ENCODE measurements at regions not wholly inside any gene's neighbourhood (a gene's known extent, or its start where the extent isn't known, plus 50 kb on each side); places are given as distances from the start of the nearest gene placed in this dataset.

- H3K27me3 ChIP-seq (ENCODE audit: control insufficient read depth, insufficient read depth, low read length), result no peaks in the 10 kb centered on the region
- no peaks in the 10 kb centered on the region for H3K36me3 ChIP-seq (ENCODE audit: control insufficient read depth in 2 of 3, insufficient read depth in 3 of 3, low read length in 3 of 3)
- intact Hi-C loops (cut with DNase I), result no loop called here
- FAIRE-seq (no peak), DNase-seq (no peak)
- no peak overlapping the region for H3K9ac ChIP-seq (ENCODE audit: low read length in 3 of 3)
- H3K27ac ChIP-seq (ENCODE audit: low read depth in 2 of 2, low read length in 2 of 2), result no peak overlapping the region
- no peaks in the 10 kb centered on the region for H3K4me1 ChIP-seq (ENCODE audit: control insufficient read depth in 2 of 3, insufficient read depth in 2 of 3, low read depth in 1 of 3, low read length in 3 of 3)
- no peak overlapping the region for H3K4me3 ChIP-seq (ENCODE audit: low read length in 3 of 3)
- no peaks in the 10 kb centered on the region for H3K9me3 ChIP-seq (ENCODE audit: control insufficient read depth in 2 of 3, insufficient read depth in 1 of 3, low read length in 3 of 3)
- TF ChIP-seq CTCF (IDR thresholded peaks at IDR 0.05; ENCODE audit: borderline replicate concordance, extremely low read depth, insufficient read depth), result no peak
Observed at GRCh38 chr6:147075381-147075780, 128.8 kb upstream of the STXBP5 start.

GRCh38 chr6:147077251-147077650, 127.0 kb upstream of the STXBP5 start:
- intact Hi-C loops (cut with DNase I), result no loop called here
- DNase-seq, result no peak
- Histone ChIP-seq H3K4me1 (ENCODE audit: control insufficient read depth in 2 of 3, insufficient read depth in 2 of 3, low read depth in 1 of 3, low read length in 3 of 3) (no peaks in the 10 kb centered on the region), H3K9ac (ENCODE audit: low read length in 3 of 3) (no peak overlapping the region), H3K4me3 (ENCODE audit: low read length in 3 of 3) (no peak overlapping the region), H3K27me3 (ENCODE audit: control insufficient read depth, insufficient read depth, low read length) (no peaks in the 10 kb centered on the region), H3K36me3 (ENCODE audit: control insufficient read depth in 2 of 3, insufficient read depth in 3 of 3, low read length in 3 of 3) (no peaks in the 10 kb centered on the region), H3K9me3 (ENCODE audit: control insufficient read depth in 2 of 3, insufficient read depth in 1 of 3, low read length in 3 of 3) (no peaks in the 10 kb centered on the region), H3K27ac (ENCODE audit: low read depth in 2 of 2, low read length in 2 of 2) (no peak overlapping the region)
- TF ChIP-seq CTCF (IDR thresholded peaks at IDR 0.05; ENCODE audit: borderline replicate concordance, extremely low read depth, insufficient read depth), result no peak
- FAIRE-seq, result no peak

GRCh38 chr6:147078106-147078505, 126.1 kb upstream of the STXBP5 start:
- no peak for TF ChIP-seq CTCF (IDR thresholded peaks at IDR 0.05; ENCODE audit: borderline replicate concordance, extremely low read depth, insufficient read depth)
- Histone ChIP-seq H3K9ac (ENCODE audit: low read length in 3 of 3) (no peak overlapping the region), H3K36me3 (ENCODE audit: control insufficient read depth in 2 of 3, insufficient read depth in 3 of 3, low read length in 3 of 3) (no peaks in the 10 kb centered on the region), H3K27me3 (ENCODE audit: control insufficient read depth, insufficient read depth, low read length) (no peaks in the 10 kb centered on the region), H3K4me3 (ENCODE audit: low read length in 3 of 3) (no peak overlapping the region), H3K9me3 (ENCODE audit: control insufficient read depth in 2 of 3, insufficient read depth in 1 of 3, low read length in 3 of 3) (no peaks in the 10 kb centered on the region), H3K4me1 (ENCODE audit: control insufficient read depth in 2 of 3, insufficient read depth in 2 of 3, low read depth in 1 of 3, low read length in 3 of 3) (no peaks in the 10 kb centered on the region), H3K27ac (ENCODE audit: low read depth in 2 of 2, low read length in 2 of 2) (no peak overlapping the region)
- intact Hi-C loops (cut with DNase I), result no loop called here
- DNase-seq (no peak), FAIRE-seq (no peak)

GRCh38 chr6:147078602-147079001, 125.6 kb upstream of the STXBP5 start:
- no peak for FAIRE-seq
- H3K27me3 ChIP-seq (ENCODE audit: control insufficient read depth, insufficient read depth, low read length), result no peaks in the 10 kb centered on the region
- no peaks in the 10 kb centered on the region for H3K36me3 ChIP-seq (ENCODE audit: control insufficient read depth in 2 of 3, insufficient read depth in 3 of 3, low read length in 3 of 3)
- H3K9ac ChIP-seq (ENCODE audit: low read length in 3 of 3), result no peak overlapping the region
- H3K4me3 ChIP-seq (ENCODE audit: low read length in 3 of 3), result no peak overlapping the region
- peak in 2 of 5 donors; percentile 20 to 41 for DNase-seq
- no peaks in the 10 kb centered on the region for H3K4me1 ChIP-seq (ENCODE audit: control insufficient read depth in 2 of 3, insufficient read depth in 2 of 3, low read depth in 1 of 3, low read length in 3 of 3)
- TF ChIP-seq CTCF (IDR thresholded peaks at IDR 0.05; ENCODE audit: borderline replicate concordance, extremely low read depth, insufficient read depth), result no peak
- H3K27ac ChIP-seq (ENCODE audit: low read depth in 2 of 2, low read length in 2 of 2), result no peak overlapping the region
- intact Hi-C loops (cut with DNase I), result no loop called here
- no peaks in the 10 kb centered on the region for H3K9me3 ChIP-seq (ENCODE audit: control insufficient read depth in 2 of 3, insufficient read depth in 1 of 3, low read length in 3 of 3)
